Activated naive CD8-positive, alpha-beta T cell treated with anti-CD3 and anti-CD28 coated beads, Interleukin-2, amount 50 U/mL, for 24 hours (primary cell): ENCODE measurements at regions not wholly inside any gene's neighbourhood (a gene's known extent, or its start where the extent isn't known, plus 50 kb on each side); places are given as distances from the start of the nearest gene placed in this dataset.

Experiments used
- ATAC-seq: fragments of 150-1000 bp; cut with Tn5 transposase; one replicate; pipeline ENCODE4 v1.10.0; 2021
- DNase-seq: peaks from one replicate; pipeline ENCODE4 v3.0.0; 2021
- H3K27ac Mint-ChIP-seq: one replicate; pipeline ENCODE4 v1.8.0; 2021; ENCODE audit warnings: mild to moderate bottlenecking, mixed read lengths
- H3K27me3 Mint-ChIP-seq: one replicate; pipeline ENCODE4 v1.8.0; 2021; ENCODE audit warnings: mixed read lengths
- H3K36me3 Mint-ChIP-seq: one replicate; pipeline ENCODE4 v1.8.0; 2021; ENCODE audit warnings: low read depth, mixed read lengths
- H3K4me1 Mint-ChIP-seq: one replicate; pipeline ENCODE4 v1.8.0; 2021; ENCODE audit warnings: mixed read lengths
- H3K4me3 Mint-ChIP-seq: one replicate; pipeline ENCODE4 v1.8.0; 2021; ENCODE audit warnings: mild to moderate bottlenecking, moderate library complexity, mixed read lengths
- H3K9me3 Mint-ChIP-seq: one replicate; pipeline ENCODE4 v1.8.0; 2021; ENCODE audit warnings: mixed read lengths

GRCh38 chr5:166338801-166339200 is 1952.6 kb upstream of the WWC1 start:
- Mint-ChIP-seq H3K27ac (no peak overlapping the region), H3K36me3 (peaks cover 2% of the 10 kb centered on the region), H3K9me3 (peaks cover 37% of the 10 kb centered on the region), H3K27me3 (no peaks in the 10 kb centered on the region), H3K4me1 (no peaks in the 10 kb centered on the region), H3K4me3 (no peak overlapping the region)
- DNase-seq (no peak), ATAC-seq (no peak)

- no peak for DNase-seq
- Mint-ChIP-seq H3K4me1 (no peaks in the 10 kb centered on the region), H3K27me3 (no peaks in the 10 kb centered on the region), H3K27ac (no peak overlapping the region), H3K4me3 (no peak overlapping the region), H3K9me3 (peaks cover 30% of the 10 kb centered on the region), H3K36me3 (peaks cover 2% of the 10 kb centered on the region)
- no peak for ATAC-seq
These were observed 1951.4 kb upstream of the WWC1 start for GRCh38 chr5:166340039-166340438.

GRCh38 chr5:166341740-166342337 is 1949.6 kb upstream of the WWC1 start:
- Mint-ChIP-seq H3K4me3 (no peak overlapping the region), H3K4me1 (no peaks in the 10 kb centered on the region), H3K9me3 (peaks cover 12% of the 10 kb centered on the region), H3K27ac (no peak overlapping the region), H3K36me3 (no peaks in the 10 kb centered on the region), H3K27me3 (no peaks in the 10 kb centered on the region)
- DNase-seq (no peak), ATAC-seq (no peak)

GRCh38 chr5:166342402-166342801 is 1949.0 kb upstream of the WWC1 start:
- DNase-seq (no peak), ATAC-seq (no peak)
- H3K27me3 Mint-ChIP-seq, result no peaks in the 10 kb centered on the region
- H3K9me3 Mint-ChIP-seq, result peaks cover 12% of the 10 kb centered on the region
- H3K36me3 Mint-ChIP-seq, result no peaks in the 10 kb centered on the region
- no peaks in the 10 kb centered on the region for H3K4me1 Mint-ChIP-seq
- no peak overlapping the region for H3K27ac Mint-ChIP-seq
- H3K4me3 Mint-ChIP-seq, result no peak overlapping the region

GRCh38 chr5:166346726-166347374 is 1944.6 kb upstream of the WWC1 start:
- Mint-ChIP-seq H3K36me3 (no peaks in the 10 kb centered on the region), H3K9me3 (peaks cover 15% of the 10 kb centered on the region), H3K4me3 (no peak overlapping the region), H3K27ac (no peak overlapping the region), H3K4me1 (no peaks in the 10 kb centered on the region), H3K27me3 (no peaks in the 10 kb centered on the region)
- no peak for DNase-seq
- ATAC-seq, result no peak

GRCh38 chr5:166349046-166349445 is 1942.4 kb upstream of the WWC1 start:
- H3K9me3 Mint-ChIP-seq, result peaks cover 12% of the 10 kb centered on the region
- no peak overlapping the region for H3K4me3 Mint-ChIP-seq
- ATAC-seq (no peak), DNase-seq (no peak)
- no peaks in the 10 kb centered on the region for H3K36me3 Mint-ChIP-seq
- H3K27ac Mint-ChIP-seq, result no peak overlapping the region
- H3K4me1 Mint-ChIP-seq, result no peaks in the 10 kb centered on the region
- no peaks in the 10 kb centered on the region for H3K27me3 Mint-ChIP-seq

- Mint-ChIP-seq H3K9me3 (peaks cover 30% of the 10 kb centered on the region), H3K27ac (no peak overlapping the region)
These were observed 1937.9 kb upstream of the WWC1 start for GRCh38 chr5:166353580-166353979.

GRCh38 chr5:166354332-166354731 is 1937.1 kb upstream of the WWC1 start:
- ATAC-seq (no peak), DNase-seq (no peak)
- H3K36me3 Mint-ChIP-seq, result no peaks in the 10 kb centered on the region
- no peak overlapping the region for H3K27ac Mint-ChIP-seq
- H3K9me3 Mint-ChIP-seq, result peaks cover 30% of the 10 kb centered on the region
- H3K27me3 Mint-ChIP-seq, result no peaks in the 10 kb centered on the region
- H3K4me1 Mint-ChIP-seq, result no peaks in the 10 kb centered on the region
- H3K4me3 Mint-ChIP-seq, result no peak overlapping the region

More at GRCh38 chr5:166353580-166353979, 1937.9 kb upstream of the WWC1 start:
- ATAC-seq (no peak), DNase-seq (no peak)
- Mint-ChIP-seq H3K36me3 (no peaks in the 10 kb centered on the region), H3K4me1 (no peaks in the 10 kb centered on the region), H3K27me3 (no peaks in the 10 kb centered on the region), H3K4me3 (no peak overlapping the region)

GRCh38 chr5:166356096-166356495 is 1935.3 kb upstream of the WWC1 start:
- no peaks in the 10 kb centered on the region for H3K36me3 Mint-ChIP-seq
- no peak overlapping the region for H3K27ac Mint-ChIP-seq
- H3K9me3 Mint-ChIP-seq, result peaks cover 27% of the 10 kb centered on the region
- H3K4me1 Mint-ChIP-seq, result no peaks in the 10 kb centered on the region
- no peak for DNase-seq
- ATAC-seq, result no peak
- H3K4me3 Mint-ChIP-seq, result no peak overlapping the region
- H3K27me3 Mint-ChIP-seq, result no peaks in the 10 kb centered on the region

GRCh38 chr5:166358127-166358830 is 1933.2 kb upstream of the WWC1 start:
- H3K36me3 Mint-ChIP-seq, result no peaks in the 10 kb centered on the region
- ATAC-seq (no peak), DNase-seq (no peak)
- peaks cover 19% of the 10 kb centered on the region for H3K9me3 Mint-ChIP-seq
- H3K27me3 Mint-ChIP-seq, result no peaks in the 10 kb centered on the region
- H3K27ac Mint-ChIP-seq, result no peak overlapping the region
- no peaks in the 10 kb centered on the region for H3K4me1 Mint-ChIP-seq
- no peak overlapping the region for H3K4me3 Mint-ChIP-seq

GRCh38 chr5:166363087-166363760 is 1928.2 kb upstream of the WWC1 start:
- no peaks in the 10 kb centered on the region for H3K4me1 Mint-ChIP-seq
- no peak for ATAC-seq
- H3K9me3 Mint-ChIP-seq, result no peaks in the 10 kb centered on the region
- no peaks in the 10 kb centered on the region for H3K36me3 Mint-ChIP-seq
- no peak overlapping the region for H3K4me3 Mint-ChIP-seq
- no peak overlapping the region for H3K27ac Mint-ChIP-seq
- H3K27me3 Mint-ChIP-seq, result no peaks in the 10 kb centered on the region
- DNase-seq, result no peak

GRCh38 chr5:166365164-166365563 is 1926.3 kb upstream of the WWC1 start:
- Mint-ChIP-seq H3K27me3 (no peaks in the 10 kb centered on the region), H3K4me3 (no peak overlapping the region), H3K4me1 (no peaks in the 10 kb centered on the region), H3K27ac (no peak overlapping the region), H3K9me3 (no peaks in the 10 kb centered on the region), H3K36me3 (no peaks in the 10 kb centered on the region)
- ATAC-seq, result no peak
- no peak for DNase-seq

GRCh38 chr5:166367391-166367790 is 1924.1 kb upstream of the WWC1 start:
- ATAC-seq (no peak), DNase-seq (no peak)
- no peaks in the 10 kb centered on the region for H3K27me3 Mint-ChIP-seq
- no peaks in the 10 kb centered on the region for H3K9me3 Mint-ChIP-seq
- H3K4me1 Mint-ChIP-seq, result no peaks in the 10 kb centered on the region
- no peaks in the 10 kb centered on the region for H3K36me3 Mint-ChIP-seq
- no peak overlapping the region for H3K4me3 Mint-ChIP-seq
- H3K27ac Mint-ChIP-seq, result no peak overlapping the region

GRCh38 chr5:166369346-166369745 is 1922.1 kb upstream of the WWC1 start:
- Mint-ChIP-seq H3K27me3 (no peaks in the 10 kb centered on the region), H3K4me3 (no peak overlapping the region), H3K9me3 (no peaks in the 10 kb centered on the region), H3K4me1 (no peaks in the 10 kb centered on the region), H3K27ac (no peak overlapping the region), H3K36me3 (no peaks in the 10 kb centered on the region)
- DNase-seq, result no peak
- ATAC-seq, result no peak

- Mint-ChIP-seq H3K9me3 (no peaks in the 10 kb centered on the region), H3K4me1 (no peaks in the 10 kb centered on the region), H3K27ac (no peak overlapping the region), H3K27me3 (no peaks in the 10 kb centered on the region), H3K4me3 (no peak overlapping the region), H3K36me3 (no peaks in the 10 kb centered on the region)
- ATAC-seq (no peak), DNase-seq (no peak)
These were observed 1921.6 kb upstream of the WWC1 start for GRCh38 chr5:166369807-166370206.
